ENCODE measurements at regions not wholly inside any gene's neighbourhood (a gene's known extent, or its start where the extent isn't known, plus 50 kb on each side); places are given as distances from the start of the nearest gene placed in this dataset.

- no peaks in the 10 kb centered on the region for H3K27me3 ChIP-seq (ENCODE audit: insufficient read depth, low read length)
- TF ChIP-seq EZH2 (IDR thresholded peaks at IDR 0.05; ENCODE audit: insufficient read depth, low read length) (no peak), CTCF (IDR thresholded peaks at IDR 0.05; ENCODE audit: insufficient read depth, low read depth, low read length) (no peak)
- no peak overlapping the region for H3K4me3 ChIP-seq (ENCODE audit: insufficient read depth, low read depth, low read length)
- no peaks in the 10 kb centered on the region for H3K4me1 Mint-ChIP-seq (ENCODE audit: low read depth, unreplicated experiment)
- H3K9ac ChIP-seq (ENCODE audit: low read length), result no peak overlapping the region
- no peaks in the 10 kb centered on the region for H3K36me3 ChIP-seq (ENCODE audit: insufficient read depth, low read length)
- no peaks in the 10 kb centered on the region for H3K36me3 Mint-ChIP-seq (ENCODE audit: low read depth, unreplicated experiment)
- no peaks in the 10 kb centered on the region for H3K27me3 Mint-ChIP-seq (ENCODE audit: low read depth, unreplicated experiment)
- no peak overlapping the region for H3K4me2 ChIP-seq (ENCODE audit: low read length)
- DNase-seq (ENCODE audit: low read depth), result no peak
- H3K27ac Mint-ChIP-seq (ENCODE audit: unreplicated experiment), result no peak overlapping the region
- H3K9me3 Mint-ChIP-seq (ENCODE audit: unreplicated experiment), result no peaks in the 10 kb centered on the region
- no peaks in the 10 kb centered on the region for H3K9me3 ChIP-seq (ENCODE audit: insufficient read depth, low read depth, low read length)
- H2AFZ ChIP-seq (ENCODE audit: low read depth, low read length), result no peak overlapping the region
- H3K79me2 ChIP-seq (ENCODE audit: insufficient read depth, low read length), result no peaks in the 10 kb centered on the region
- FAIRE-seq, result no peak
- H4K20me1 ChIP-seq (ENCODE audit: insufficient read depth, low read length), result no peaks in the 10 kb centered on the region
- no peak overlapping the region for H3K4me3 Mint-ChIP-seq (ENCODE audit: unreplicated experiment)
- H3K27ac ChIP-seq (ENCODE audit: low read depth, low read length), result no peak overlapping the region
- H3K4me1 ChIP-seq (ENCODE audit: insufficient read depth, low read length), result no peaks in the 10 kb centered on the region
These were observed 2010.5 kb downstream of the NCAM2 start for GRCh38 chr21:23008601-23009202.

- no peaks in the 10 kb centered on the region for H3K36me3 Mint-ChIP-seq (ENCODE audit: low read depth, unreplicated experiment)
These were observed 2011.2 kb downstream of the NCAM2 start for GRCh38 chr21:23009360-23009759.

More at GRCh38 chr21:23009360-23009759, 2011.2 kb downstream of the NCAM2 start:
- no peaks in the 10 kb centered on the region for H3K27me3 Mint-ChIP-seq (ENCODE audit: low read depth, unreplicated experiment)
- Histone ChIP-seq H3K79me2 (ENCODE audit: insufficient read depth, low read length) (no peaks in the 10 kb centered on the region), H3K27ac (ENCODE audit: low read depth, low read length) (no peak overlapping the region), H3K4me3 (ENCODE audit: insufficient read depth, low read depth, low read length) (no peak overlapping the region), H3K36me3 (ENCODE audit: insufficient read depth, low read length) (no peaks in the 10 kb centered on the region), H3K9me3 (ENCODE audit: insufficient read depth, low read depth, low read length) (peaks cover 2% of the 10 kb centered on the region), H3K9ac (ENCODE audit: low read length) (no peak overlapping the region), H4K20me1 (ENCODE audit: insufficient read depth, low read length) (no peaks in the 10 kb centered on the region), H3K4me2 (ENCODE audit: low read length) (no peak overlapping the region), H3K4me1 (ENCODE audit: insufficient read depth, low read length) (no peaks in the 10 kb centered on the region), H2AFZ (ENCODE audit: low read depth, low read length) (no peak overlapping the region), H3K27me3 (ENCODE audit: insufficient read depth, low read length) (no peaks in the 10 kb centered on the region)
- TF ChIP-seq CTCF (IDR thresholded peaks at IDR 0.05; ENCODE audit: insufficient read depth, low read depth, low read length) (no peak), EZH2 (IDR thresholded peaks at IDR 0.05; ENCODE audit: insufficient read depth, low read length) (no peak)
- H3K4me3 Mint-ChIP-seq (ENCODE audit: unreplicated experiment), result no peak overlapping the region
- no peak overlapping the region for H3K27ac Mint-ChIP-seq (ENCODE audit: unreplicated experiment)
- DNase-seq (ENCODE audit: low read depth) (no peak), FAIRE-seq (no peak)
- H3K4me1 Mint-ChIP-seq (ENCODE audit: low read depth, unreplicated experiment), result no peaks in the 10 kb centered on the region
- H3K9me3 Mint-ChIP-seq (ENCODE audit: unreplicated experiment), result no peaks in the 10 kb centered on the region

All from astrocyte (in vitro differentiated cells and primary cell).